ENCODE measurements at regions not wholly inside any gene's neighbourhood (a gene's known extent, or its start where the extent isn't known, plus 50 kb on each side); places are given as distances from the start of the nearest gene placed in this dataset.

DNA sequence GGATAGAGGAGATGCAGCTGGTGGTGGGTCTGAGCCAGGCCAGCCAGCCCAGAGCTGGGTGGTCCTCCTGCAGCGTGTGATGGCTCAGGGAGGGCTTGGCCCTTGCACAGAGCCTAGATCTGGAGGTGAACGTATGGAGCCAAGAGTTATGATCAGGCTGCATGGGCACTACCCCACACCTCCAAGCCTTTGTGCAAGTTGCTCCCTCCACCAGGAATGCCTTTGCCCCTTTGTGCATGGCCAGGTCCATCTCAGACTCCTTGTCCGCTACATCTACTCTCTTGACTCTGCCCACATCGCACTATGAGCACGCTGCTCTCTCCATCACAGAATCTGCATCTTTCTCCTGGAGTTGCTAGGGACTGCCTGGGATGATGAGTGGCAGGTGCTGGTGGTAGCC, 895.7 kb downstream of the TBC1D22A start:
- POLR2A ChIA-PET = no interaction called here
- intact Hi-C loops (cut with micrococcal nuclease) = no loop called here
- H3K9me2 ChIP-seq (ENCODE audit: insufficient read depth) = no peaks in the 10 kb centered on the region
- no peaks in the 10 kb centered on the region for H4K20me1 ChIP-seq (ENCODE audit: insufficient read depth)
- H3K79me2 ChIP-seq (ENCODE audit: insufficient read depth, low read length) = no peaks in the 10 kb centered on the region
- H3K4me3 ChIP-seq (replicated peaks in 1 of 2; ENCODE audit: low read depth in 1 of 2, low read length in 2 of 2) = no peak overlapping the region
- no peaks in the 10 kb centered on the region for H3K27me3 ChIP-seq (ENCODE audit: insufficient read depth, low read length)
- DNase-seq (ENCODE audit: low read depth, low spot score) = no peak
- no peaks in the 10 kb centered on the region for H3K4me1 ChIP-seq (ENCODE audit: control insufficient read depth in 1 of 2, insufficient read depth in 2 of 2, low read length in 2 of 2)
- H3K4me2 ChIP-seq (ENCODE audit: low read length) = no peak overlapping the region
- RAD21 ChIA-PET (ENCODE audit: low non-redundant PET in 1 of 2, low total read pairs in 2 of 2, uncharacterized antibody in 2 of 2, unreplicated experiment in 2 of 2) = no interaction called here
- no TSS peak for BruUV-seq (replicated peaks)
- TF ChIP-seq CBX3 (IDR thresholded peaks at IDR 0.05; ENCODE audit: low read depth) (no peak), RAD21 (IDR thresholded peaks at IDR 0.05; ENCODE audit: low read depth) (no peak), ELF1 (IDR thresholded peaks at IDR 0.05; ENCODE audit: borderline replicate concordance, low read depth) (no peak), POLR2A (IDR thresholded peaks at IDR 0.05; ENCODE audit: borderline replicate concordance, extremely low read depth, insufficient read depth, insufficient read length) (no peak), TCF7L2 (IDR thresholded peaks at IDR 0.05; ENCODE audit: borderline replicate concordance, extremely low read depth, insufficient read depth, insufficient read length) (no peak), CEBPB (IDR thresholded peaks at IDR 0.05; ENCODE audit: low read depth) (no peak), SIN3A (IDR thresholded peaks at IDR 0.05; ENCODE audit: low read depth) (no peak), ZFX (IDR thresholded peaks at IDR 0.05) (no peak), SRF (IDR thresholded peaks at IDR 0.05; ENCODE audit: low read depth) (no peak), FOSL1 (IDR thresholded peaks at IDR 0.05; ENCODE audit: low read depth) (no peak), JUND (IDR thresholded peaks at IDR 0.05) (no peak), SP1 (IDR thresholded peaks at IDR 0.05; ENCODE audit: low read depth) (no peak), YY1 (IDR thresholded peaks at IDR 0.05; ENCODE audit: extremely low read depth, insufficient replicate concordance, low read depth, low read length) (no peak), EGR1 (IDR thresholded peaks at IDR 0.05; ENCODE audit: low read depth) (no peak)
- TF ChIP-seq, protein P1, sequence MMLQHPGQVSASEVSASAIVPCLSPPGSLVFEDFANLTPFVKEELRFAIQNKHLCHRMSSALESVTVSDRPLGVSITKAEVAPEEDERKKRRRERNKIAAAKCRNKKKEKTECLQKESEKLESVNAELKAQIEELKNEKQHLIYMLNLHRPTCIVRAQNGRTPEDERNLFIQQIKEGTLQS (IDR thresholded peaks at IDR 0.05) = no peak
- TF ChIP-seq, protein P2, sequence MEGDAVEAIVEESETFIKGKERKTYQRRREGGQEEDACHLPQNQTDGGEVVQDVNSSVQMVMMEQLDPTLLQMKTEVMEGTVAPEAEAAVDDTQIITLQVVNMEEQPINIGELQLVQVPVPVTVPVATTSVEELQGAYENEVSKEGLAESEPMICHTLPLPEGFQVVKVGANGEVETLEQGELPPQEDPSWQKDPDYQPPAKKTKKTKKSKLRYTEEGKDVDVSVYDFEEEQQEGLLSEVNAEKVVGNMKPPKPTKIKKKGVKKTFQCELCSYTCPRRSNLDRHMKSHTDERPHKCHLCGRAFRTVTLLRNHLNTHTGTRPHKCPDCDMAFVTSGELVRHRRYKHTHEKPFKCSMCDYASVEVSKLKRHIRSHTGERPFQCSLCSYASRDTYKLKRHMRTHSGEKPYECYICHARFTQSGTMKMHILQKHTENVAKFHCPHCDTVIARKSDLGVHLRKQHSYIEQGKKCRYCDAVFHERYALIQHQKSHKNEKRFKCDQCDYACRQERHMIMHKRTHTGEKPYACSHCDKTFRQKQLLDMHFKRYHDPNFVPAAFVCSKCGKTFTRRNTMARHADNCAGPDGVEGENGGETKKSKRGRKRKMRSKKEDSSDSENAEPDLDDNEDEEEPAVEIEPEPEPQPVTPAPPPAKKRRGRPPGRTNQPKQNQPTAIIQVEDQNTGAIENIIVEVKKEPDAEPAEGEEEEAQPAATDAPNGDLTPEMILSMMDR (IDR thresholded peaks at IDR 0.05 in 2 of 3, conservative IDR thresholded peaks at IDR 0.05 in 1 of 3; ENCODE audit: borderline replicate concordance in 1 of 3, insufficient read depth in 1 of 3, low read depth in 2 of 3, low read length in 2 of 3) = no peak
- TF ChIP-seq, protein P3, sequence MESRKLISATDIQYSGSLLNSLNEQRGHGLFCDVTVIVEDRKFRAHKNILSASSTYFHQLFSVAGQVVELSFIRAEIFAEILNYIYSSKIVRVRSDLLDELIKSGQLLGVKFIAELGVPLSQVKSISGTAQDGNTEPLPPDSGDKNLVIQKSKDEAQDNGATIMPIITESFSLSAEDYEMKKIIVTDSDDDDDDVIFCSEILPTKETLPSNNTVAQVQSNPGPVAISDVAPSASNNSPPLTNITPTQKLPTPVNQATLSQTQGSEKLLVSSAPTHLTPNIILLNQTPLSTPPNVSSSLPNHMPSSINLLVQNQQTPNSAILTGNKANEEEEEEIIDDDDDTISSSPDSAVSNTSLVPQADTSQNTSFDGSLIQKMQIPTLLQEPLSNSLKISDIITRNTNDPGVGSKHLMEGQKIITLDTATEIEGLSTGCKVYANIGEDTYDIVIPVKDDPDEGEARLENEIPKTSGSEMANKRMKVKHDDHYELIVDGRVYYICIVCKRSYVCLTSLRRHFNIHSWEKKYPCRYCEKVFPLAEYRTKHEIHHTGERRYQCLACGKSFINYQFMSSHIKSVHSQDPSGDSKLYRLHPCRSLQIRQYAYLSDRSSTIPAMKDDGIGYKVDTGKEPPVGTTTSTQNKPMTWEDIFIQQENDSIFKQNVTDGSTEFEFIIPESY (IDR thresholded peaks at IDR 0.05; ENCODE audit: extremely low read depth, insufficient replicate concordance, low read length) = no peak
- no peak for ATAC-seq
- no peaks in the 10 kb centered on the region for H3K9me3 ChIP-seq (ENCODE audit: control insufficient read depth in 1 of 2, insufficient read depth in 1 of 2, low read depth in 1 of 2, low read length in 2 of 2)
- no peak overlapping the region for H2AFZ ChIP-seq (ENCODE audit: low read depth, low read length, poor library complexity, severe bottlenecking)
- no peak overlapping the region for H3K9ac ChIP-seq (ENCODE audit: low read length)
- CTCF ChIA-PET = no interaction called here
- 0 out of 4 replicates have a peak, but pooled peaks cover 0 to 3% of the 10 kb centered on the region in 2 experiments for H3K36me3 ChIP-seq (ENCODE audit: control insufficient read depth in 1 of 2, insufficient read depth in 2 of 2, low read length in 2 of 2)
- no peak overlapping the region for H3K27ac ChIP-seq (ENCODE audit: low read depth, low read length)
